ENCODE measurements at regions not wholly inside any gene's neighbourhood (a gene's known extent, or its start where the extent isn't known, plus 50 kb on each side); places are given as distances from the start of the nearest gene placed in this dataset.

DNA sequence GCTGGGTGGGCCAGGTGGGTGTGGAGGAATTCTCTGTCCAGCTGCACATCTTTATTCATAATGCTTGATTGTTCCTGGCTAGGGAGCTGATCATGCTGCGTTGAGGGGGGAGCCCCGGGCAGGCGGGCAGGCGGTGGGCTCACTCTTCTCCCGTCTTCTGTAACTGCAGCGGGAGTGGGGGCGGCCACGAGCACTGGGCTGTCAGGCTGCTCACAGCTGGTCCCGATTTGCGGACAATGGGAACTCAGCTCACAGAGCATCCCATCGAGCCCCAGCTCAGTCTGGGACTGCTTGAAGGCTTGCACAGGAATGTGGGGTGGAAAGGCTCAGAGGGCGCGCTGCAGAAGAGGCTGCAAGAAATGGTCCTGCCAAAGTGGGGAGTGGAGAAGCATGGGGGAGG is 63.8 kb downstream of the EFNB1 start:
- no peaks in the 10 kb centered on the region for H3K79me1 ChIP-seq (ENCODE audit: low read depth, low read length)
- H2BK15ac ChIP-seq (ENCODE audit: low read length): no peak overlapping the region
- peak overlapping the region; percentile 18 for H3K4me2 ChIP-seq (ENCODE audit: insufficient read depth, low read length, poor library complexity, severe bottlenecking)
- no peak overlapping the region for H3K4ac ChIP-seq (ENCODE audit: low read length)
- H2BK12ac ChIP-seq (ENCODE audit: low read length): no peak overlapping the region
- peak overlapping the region; percentile 87 for H3K27ac ChIP-seq (replicated peaks; ENCODE audit: low read length)
- WGBS, 2 donors (ENCODE audit: extremely low coverage in 2 of 2, insufficient read length in 2 of 2, insufficient replicate concordance in 1 of 2): no CpG with 5 or more reads among the region's 13 CpGs
- H3K36me3 ChIP-seq (replicated peaks in 1 of 2; ENCODE audit: control insufficient read depth in 2 of 2, insufficient read depth in 2 of 2, low read length in 2 of 2): no peaks in the 10 kb centered on the region
- H2BK120ac ChIP-seq (ENCODE audit: low read depth, low read length): no peak overlapping the region
- H3K4me3 ChIP-seq (ENCODE audit: low read length in 2 of 2): no peak overlapping the region
- H2AK5ac ChIP-seq (ENCODE audit: low read depth, low read length): no peak overlapping the region
- peak overlapping the region; percentile 92 for H3K18ac ChIP-seq (ENCODE audit: low read length)
- peaks cover 28 to 29% of the 10 kb centered on the region in 2 donors for H3K4me1 ChIP-seq (ENCODE audit: control insufficient read depth in 2 of 2, insufficient read depth in 1 of 2, low read depth in 1 of 2, low read length in 2 of 2)
- H3K14ac ChIP-seq (ENCODE audit: low read length): no peak overlapping the region
- no peak overlapping the region for H4K8ac ChIP-seq (ENCODE audit: low read depth, low read length)
- H3K9me3 ChIP-seq (replicated peaks in 1 of 2; ENCODE audit: control insufficient read depth in 2 of 2, insufficient read depth in 1 of 2, low read depth in 1 of 2, low read length in 2 of 2): no peaks in the 10 kb centered on the region
- H2BK5ac ChIP-seq (ENCODE audit: low read length): peak overlapping the region; percentile 70
- peaks cover 0 to 21% (median 0%) of the 10 kb centered on the region in 3 experiments for H3K27me3 ChIP-seq (ENCODE audit: control insufficient read depth in 3 of 3, insufficient read depth in 3 of 3, low read depth in 1 of 3, low read length in 3 of 3)
- H3K23ac ChIP-seq (ENCODE audit: low read depth, low read length, poor library complexity): no peak overlapping the region
- H4K91ac ChIP-seq (ENCODE audit: low read depth, low read length, poor library complexity): no peak overlapping the region
- H2AFZ ChIP-seq (ENCODE audit: low read length): peak overlapping the region; percentile 36
- peak; percentile 32 for DNase-seq (ENCODE audit: low spot score)
- no peak overlapping the region for H3K9ac ChIP-seq (ENCODE audit: low read depth, low read length, poor library complexity)

DNA sequence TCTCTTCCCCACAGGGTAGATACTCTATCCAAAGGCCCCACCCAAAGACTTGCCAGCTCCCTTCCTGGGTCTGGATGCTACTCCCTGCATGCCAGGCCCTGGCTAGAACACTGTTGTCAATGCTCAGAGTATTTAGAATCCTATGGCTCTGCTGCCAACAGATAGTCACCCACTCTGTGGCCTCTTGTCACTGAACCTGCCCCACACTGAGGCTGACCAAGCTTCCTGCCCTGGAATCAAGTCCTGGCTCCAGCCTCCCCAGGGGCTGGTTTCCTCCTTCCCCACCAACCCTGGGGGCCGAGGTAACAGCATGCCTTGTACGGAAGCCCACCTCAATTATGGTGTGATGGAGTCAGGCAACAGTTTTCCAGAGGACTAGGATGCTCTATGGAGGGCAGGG is 63.3 kb downstream of the EFNB1 start:
- H4K91ac ChIP-seq (ENCODE audit: low read depth, low read length, poor library complexity): no peak overlapping the region
- WGBS, 2 donors (ENCODE audit: extremely low coverage in 2 of 2, insufficient read length in 2 of 2, insufficient replicate concordance in 1 of 2): no CpG with 5 or more reads among the region's 2 CpGs
- H4K8ac ChIP-seq (ENCODE audit: low read depth, low read length): no peak overlapping the region
- H2AK5ac ChIP-seq (ENCODE audit: low read depth, low read length): no peak overlapping the region
- no peak overlapping the region for H2BK120ac ChIP-seq (ENCODE audit: low read depth, low read length)
- no peak overlapping the region for H3K4me2 ChIP-seq (ENCODE audit: insufficient read depth, low read length, poor library complexity, severe bottlenecking)
- H3K23ac ChIP-seq (ENCODE audit: low read depth, low read length, poor library complexity): no peak overlapping the region
- H2BK5ac ChIP-seq (ENCODE audit: low read length): no peak overlapping the region
- no peak overlapping the region for H2AFZ ChIP-seq (ENCODE audit: low read length)
- peaks cover 0 to 21% (median 0%) of the 10 kb centered on the region in 3 experiments for H3K27me3 ChIP-seq (ENCODE audit: control insufficient read depth in 3 of 3, insufficient read depth in 3 of 3, low read depth in 1 of 3, low read length in 3 of 3)
- H3K14ac ChIP-seq (ENCODE audit: low read length): no peak overlapping the region
- no peak for DNase-seq (ENCODE audit: low spot score)
- no peak overlapping the region for H3K4ac ChIP-seq (ENCODE audit: low read length)
- H3K18ac ChIP-seq (ENCODE audit: low read length): peak overlapping the region; percentile 24
- H3K9me3 ChIP-seq (replicated peaks in 1 of 2; ENCODE audit: control insufficient read depth in 2 of 2, insufficient read depth in 1 of 2, low read depth in 1 of 2, low read length in 2 of 2): no peaks in the 10 kb centered on the region
- H3K79me1 ChIP-seq (ENCODE audit: low read depth, low read length): no peaks in the 10 kb centered on the region
- no peak overlapping the region for H3K4me3 ChIP-seq (ENCODE audit: low read length in 2 of 2)
- H3K36me3 ChIP-seq (replicated peaks in 1 of 2; ENCODE audit: control insufficient read depth in 2 of 2, insufficient read depth in 2 of 2, low read length in 2 of 2): no peaks in the 10 kb centered on the region
- peak overlapping the region; percentile 87 for H3K27ac ChIP-seq (replicated peaks; ENCODE audit: low read length)
- H2BK12ac ChIP-seq (ENCODE audit: low read length): no peak overlapping the region
- H3K9ac ChIP-seq (ENCODE audit: low read depth, low read length, poor library complexity): no peak overlapping the region
- H2BK15ac ChIP-seq (ENCODE audit: low read length): no peak overlapping the region
- peaks cover 28 to 29% of the 10 kb centered on the region in 2 donors for H3K4me1 ChIP-seq (ENCODE audit: control insufficient read depth in 2 of 2, insufficient read depth in 1 of 2, low read depth in 1 of 2, low read length in 2 of 2)

Measured in neuronal stem cell (in vitro differentiated cells).